Stomach (tissue), 4 donors: ENCODE measurements at regions not wholly inside any gene's neighbourhood (a gene's known extent, or its start where the extent isn't known, plus 50 kb on each side); places are given as distances from the start of the nearest gene placed in this dataset.

Experiments
- CTCF ChIP-seq, 7 experiments: fragments of 450-650 bp in 4 of 7; fragments of 200-600 bp in 3 of 7; sonication (generic) in 3 of 7; IDR thresholded peaks; one replicate each; pipeline ENCODE4 v1.5.1; 2016 to 2019; ENCODE audit warnings: antibody characterized with exemption in 7 of 7, control low read depth in 2 of 7, mild to moderate bottlenecking in 1 of 7
- POLR2A ChIP-seq, 4 donors: fragments of 450-650 bp; IDR thresholded peaks; one replicate each; pipeline ENCODE4 v1.6.1; 2016; ENCODE audit warnings: antibody characterized with exemption in 4 of 4, control low read depth in 2 of 4, mild to moderate bottlenecking in 1 of 4, moderate library complexity in 1 of 4

GRCh38 chr7:65489260-65489767 is 115.7 kb downstream of the ZNF92 start:
- TF ChIP-seq POLR2A (IDR thresholded peaks at IDR 0.05): no peak
- TF ChIP-seq CTCF (IDR thresholded peaks at IDR 0.05): no peak
